HG03135 (cell line): ENCODE measurements at regions not wholly inside any gene's neighbourhood (a gene's known extent, or its start where the extent isn't known, plus 50 kb on each side); places are given as distances from the start of the nearest gene placed in this dataset.

Experiments used
- ATAC-seq: cut with Tn5 transposase; IDR thresholded peaks from one replicate; pipeline ENCODE4 v1.9.1; 2021; ENCODE audit warnings: mild to moderate bottlenecking, moderate library complexity; ENCODE audit not compliant: unreplicated experiment

- no peak for ATAC-seq
Measured at GRCh38 chr1:117798550-117798949, 130.9 kb downstream of the GDAP2 start.

- no peak for ATAC-seq
Measured at GRCh38 chr1:117802531-117803257, 126.7 kb downstream of the GDAP2 start.

GRCh38 chr1:117803318-117803717, 126.1 kb downstream of the GDAP2 start:
- ATAC-seq: no peak

GRCh38 chr1:117809764-117810163, 119.7 kb downstream of the GDAP2 start:
- ATAC-seq: no peak

- ATAC-seq: no peak
Measured at GRCh38 chr1:117810553-117810952, 118.9 kb downstream of the GDAP2 start.

GRCh38 chr1:117812869-117813511, 116.4 kb downstream of the GDAP2 start:
- ATAC-seq: no peak
